Calu3 (cell line): ENCODE measurements at regions not wholly inside any gene's neighbourhood (a gene's known extent, or its start where the extent isn't known, plus 50 kb on each side); places are given as distances from the start of the nearest gene placed in this dataset.

Source experiments
- BruUV-seq: library from RNA; stranded (reverse); fragments of 400-500 nt; replicated peaks from 2 replicates; lab custom pipeline; 2021; lab: Mats Ljungman, UMichigan
- CTCF ChIA-PET: fragments of 300-600 bp; sonication (Branson Sonifier 250); formaldehyde crosslinking; loops from one replicate; lab custom pipeline; 2022; ENCODE audit warnings: antibody characterized with exemption; lab: Charles Lee
- DNase-seq: peaks from one replicate; pipeline ENCODE4 v3.0.0; 2022
- H3K27ac Mint-ChIP-seq: one replicate; pipeline ENCODE4 v1.8.0; 2022; ENCODE audit warnings: mixed read lengths; ENCODE audit not compliant: unreplicated experiment
- H3K27me3 Mint-ChIP-seq: one replicate; pipeline ENCODE4 v1.8.0; 2022; ENCODE audit warnings: mixed read lengths; ENCODE audit not compliant: unreplicated experiment
- H3K36me3 Mint-ChIP-seq: one replicate; pipeline ENCODE4 v1.8.0; 2022; ENCODE audit warnings: mild to moderate bottlenecking, moderate library complexity, mixed read lengths; ENCODE audit not compliant: insufficient read depth, unreplicated experiment
- H3K4me1 Mint-ChIP-seq: one replicate; pipeline ENCODE4 v1.8.0; 2022; ENCODE audit warnings: mild to moderate bottlenecking, low read depth, mixed read lengths; ENCODE audit not compliant: unreplicated experiment
- H3K4me3 Mint-ChIP-seq: one replicate; pipeline ENCODE4 v1.8.0; 2022; ENCODE audit warnings: mild to moderate bottlenecking, low read depth, moderate library complexity, mixed read lengths; ENCODE audit not compliant: unreplicated experiment
- H3K9me3 Mint-ChIP-seq: one replicate; pipeline ENCODE4 v1.8.0; 2022; ENCODE audit warnings: low read depth, mixed read lengths; ENCODE audit not compliant: unreplicated experiment
- intact Hi-C: fragments of 100-400 bp; cut with micrococcal nuclease; formaldehyde crosslinking; loops from one replicate; pipeline ENCODE4 v1.10.0; 2022; ENCODE audit not compliant: unreplicated experiment
- TF ChIP-seq, protein P1 (sequence below): fragments of 200-600 bp; IDR thresholded peaks from one replicate; pipeline ENCODE4 v1.8.0; 2022; ENCODE audit warnings: antibody characterized with exemption; ENCODE audit not compliant: unreplicated experiment

DNA sequence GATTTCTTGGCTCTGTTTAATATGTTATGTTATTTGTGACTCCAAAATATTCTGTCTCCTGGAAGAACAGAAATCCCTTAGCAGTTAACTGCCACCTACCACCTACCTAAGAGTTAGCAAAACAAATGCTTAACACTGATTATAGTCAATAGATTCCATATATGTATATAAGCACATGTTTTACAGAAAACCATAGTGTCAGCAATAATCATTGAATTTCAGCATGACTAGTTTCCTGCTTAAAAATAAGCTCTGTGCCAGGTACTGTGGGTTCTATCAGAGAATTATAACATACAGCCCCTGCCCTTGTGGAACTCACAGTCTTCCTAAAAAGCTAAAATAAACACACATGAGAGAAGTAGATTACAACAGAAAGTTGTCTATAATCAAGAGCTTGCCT lies 561.9 kb upstream of the CAMK1G start:
- no TSS peak for BruUV-seq

GRCh38 chr1:209023790-209024189 lies 559.7 kb upstream of the CAMK1G start:
- BruUV-seq: no TSS peak
- Mint-ChIP-seq H3K9me3 (no peaks in the 10 kb centered on the region), H3K36me3 (no peaks in the 10 kb centered on the region), H3K4me1 (no peaks in the 10 kb centered on the region), H3K4me3 (no peak overlapping the region), H3K27ac (no peak overlapping the region), H3K27me3 (no peaks in the 10 kb centered on the region)
- TF ChIP-seq, protein P1, sequence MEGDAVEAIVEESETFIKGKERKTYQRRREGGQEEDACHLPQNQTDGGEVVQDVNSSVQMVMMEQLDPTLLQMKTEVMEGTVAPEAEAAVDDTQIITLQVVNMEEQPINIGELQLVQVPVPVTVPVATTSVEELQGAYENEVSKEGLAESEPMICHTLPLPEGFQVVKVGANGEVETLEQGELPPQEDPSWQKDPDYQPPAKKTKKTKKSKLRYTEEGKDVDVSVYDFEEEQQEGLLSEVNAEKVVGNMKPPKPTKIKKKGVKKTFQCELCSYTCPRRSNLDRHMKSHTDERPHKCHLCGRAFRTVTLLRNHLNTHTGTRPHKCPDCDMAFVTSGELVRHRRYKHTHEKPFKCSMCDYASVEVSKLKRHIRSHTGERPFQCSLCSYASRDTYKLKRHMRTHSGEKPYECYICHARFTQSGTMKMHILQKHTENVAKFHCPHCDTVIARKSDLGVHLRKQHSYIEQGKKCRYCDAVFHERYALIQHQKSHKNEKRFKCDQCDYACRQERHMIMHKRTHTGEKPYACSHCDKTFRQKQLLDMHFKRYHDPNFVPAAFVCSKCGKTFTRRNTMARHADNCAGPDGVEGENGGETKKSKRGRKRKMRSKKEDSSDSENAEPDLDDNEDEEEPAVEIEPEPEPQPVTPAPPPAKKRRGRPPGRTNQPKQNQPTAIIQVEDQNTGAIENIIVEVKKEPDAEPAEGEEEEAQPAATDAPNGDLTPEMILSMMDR: no peak
- CTCF ChIA-PET: no interaction called here
- intact Hi-C loops: no loop called here
- DNase-seq: no peak

More for the DNA sequence above, 561.9 kb upstream of the CAMK1G start:
- Mint-ChIP-seq H3K4me1 (no peaks in the 10 kb centered on the region), H3K27ac (no peak overlapping the region), H3K9me3 (peaks cover 5% of the 10 kb centered on the region), H3K4me3 (no peak overlapping the region), H3K27me3 (no peaks in the 10 kb centered on the region), H3K36me3 (no peaks in the 10 kb centered on the region)
- CTCF ChIA-PET: interaction anchor here (1.2 kb wide), 1 partner anchor 9 kb away, joined by 3 read pairs; no protein-coding TSS in a partner anchor
- TF ChIP-seq, protein P1: no peak
- no peak for DNase-seq
- intact Hi-C loops: no loop called here

DNA sequence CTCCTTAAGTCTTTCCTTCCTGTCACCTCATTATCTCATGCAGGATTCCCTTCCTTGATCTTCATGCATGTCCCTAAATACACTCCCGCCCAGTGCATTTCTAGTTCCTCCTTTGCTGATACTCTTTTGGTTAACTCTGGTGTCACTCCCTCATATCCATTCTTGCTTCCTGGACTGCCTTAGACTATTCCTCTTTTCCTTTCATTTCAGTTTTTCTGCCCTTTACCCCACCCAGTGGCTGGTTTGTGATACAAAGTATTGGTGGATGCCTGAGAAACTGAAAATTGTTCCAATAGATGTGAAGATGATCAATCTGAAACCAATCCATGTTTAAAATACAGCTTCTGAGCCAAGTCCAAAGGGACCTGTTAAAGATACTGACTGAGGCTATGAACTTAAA lies 553.8 kb upstream of the CAMK1G start:
- Mint-ChIP-seq H3K9me3 (peaks cover 7% of the 10 kb centered on the region), H3K4me1 (no peaks in the 10 kb centered on the region), H3K27me3 (peaks cover 22% of the 10 kb centered on the region), H3K36me3 (no peaks in the 10 kb centered on the region), H3K4me3 (no peak overlapping the region), H3K27ac (no peak overlapping the region)
- no peak for DNase-seq
- no TSS peak for BruUV-seq
- TF ChIP-seq, protein P1: no peak
- CTCF ChIA-PET: no interaction called here
- intact Hi-C loops: no loop called here

GRCh38 chr1:209030454-209031167 lies 552.9 kb upstream of the CAMK1G start:
- no TSS peak for BruUV-seq
- H3K27me3 Mint-ChIP-seq: peaks cover 22% of the 10 kb centered on the region
- intact Hi-C loops: no loop called here

More at GRCh38 chr1:209030454-209031167, 552.9 kb upstream of the CAMK1G start:
- CTCF ChIA-PET: no interaction called here
- H3K9me3 Mint-ChIP-seq: peaks cover 7% of the 10 kb centered on the region
- TF ChIP-seq, protein P1: no peak
- H3K27ac Mint-ChIP-seq: no peak overlapping the region
- H3K36me3 Mint-ChIP-seq: no peaks in the 10 kb centered on the region
- no peak overlapping the region for H3K4me3 Mint-ChIP-seq
- no peak for DNase-seq
- no peaks in the 10 kb centered on the region for H3K4me1 Mint-ChIP-seq
